ENCODE measurements at regions not wholly inside any gene's neighbourhood (a gene's known extent, or its start where the extent isn't known, plus 50 kb on each side); places are given as distances from the start of the nearest gene placed in this dataset.

DNA sequence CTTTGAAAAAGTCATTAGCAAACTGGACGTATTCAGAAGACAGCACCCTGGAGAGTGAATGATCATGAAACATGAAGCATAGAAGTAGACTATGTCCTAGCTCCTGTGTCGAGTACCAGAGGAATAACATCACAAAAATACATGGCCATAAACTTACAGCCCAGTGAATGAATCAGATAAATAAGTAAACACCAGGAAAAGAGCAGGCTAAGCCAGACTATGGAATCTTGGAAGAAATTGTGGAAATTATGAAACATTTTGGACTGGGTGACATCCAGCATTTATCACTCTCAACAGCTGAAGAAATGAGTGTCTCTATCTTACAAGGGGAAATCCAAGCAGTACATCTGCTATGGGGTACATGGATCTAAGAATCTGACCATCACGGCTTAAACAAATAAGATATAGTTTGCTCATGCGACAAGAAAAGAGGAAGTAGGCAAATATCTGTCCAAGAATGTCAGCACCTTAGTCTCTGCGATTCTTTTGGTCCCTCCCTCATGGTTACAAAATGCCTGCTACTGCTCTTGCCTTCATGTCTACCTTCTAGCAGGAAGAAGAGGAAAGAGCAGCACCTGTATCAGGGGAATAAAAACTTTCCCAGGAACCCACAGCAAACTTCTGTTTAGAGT lies 481.5 kb downstream of the BCOR start:
- Histone ChIP-seq H3K27me3 (ENCODE audit: control insufficient read depth, insufficient read depth, low read length) (no peaks in the 10 kb centered on the region), H3K4me3 (ENCODE audit: low read depth, low read length) (no peak overlapping the region), H3K36me3 (ENCODE audit: control insufficient read depth, insufficient read depth, low read length) (no peaks in the 10 kb centered on the region)
- TF ChIP-seq, protein P1, sequence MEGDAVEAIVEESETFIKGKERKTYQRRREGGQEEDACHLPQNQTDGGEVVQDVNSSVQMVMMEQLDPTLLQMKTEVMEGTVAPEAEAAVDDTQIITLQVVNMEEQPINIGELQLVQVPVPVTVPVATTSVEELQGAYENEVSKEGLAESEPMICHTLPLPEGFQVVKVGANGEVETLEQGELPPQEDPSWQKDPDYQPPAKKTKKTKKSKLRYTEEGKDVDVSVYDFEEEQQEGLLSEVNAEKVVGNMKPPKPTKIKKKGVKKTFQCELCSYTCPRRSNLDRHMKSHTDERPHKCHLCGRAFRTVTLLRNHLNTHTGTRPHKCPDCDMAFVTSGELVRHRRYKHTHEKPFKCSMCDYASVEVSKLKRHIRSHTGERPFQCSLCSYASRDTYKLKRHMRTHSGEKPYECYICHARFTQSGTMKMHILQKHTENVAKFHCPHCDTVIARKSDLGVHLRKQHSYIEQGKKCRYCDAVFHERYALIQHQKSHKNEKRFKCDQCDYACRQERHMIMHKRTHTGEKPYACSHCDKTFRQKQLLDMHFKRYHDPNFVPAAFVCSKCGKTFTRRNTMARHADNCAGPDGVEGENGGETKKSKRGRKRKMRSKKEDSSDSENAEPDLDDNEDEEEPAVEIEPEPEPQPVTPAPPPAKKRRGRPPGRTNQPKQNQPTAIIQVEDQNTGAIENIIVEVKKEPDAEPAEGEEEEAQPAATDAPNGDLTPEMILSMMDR (IDR thresholded peaks at IDR 0.05; ENCODE audit: insufficient read depth, low read length, poor library complexity, severe bottlenecking): no peak
- no peak for DNase-seq (ENCODE audit: low read depth)

DNA sequence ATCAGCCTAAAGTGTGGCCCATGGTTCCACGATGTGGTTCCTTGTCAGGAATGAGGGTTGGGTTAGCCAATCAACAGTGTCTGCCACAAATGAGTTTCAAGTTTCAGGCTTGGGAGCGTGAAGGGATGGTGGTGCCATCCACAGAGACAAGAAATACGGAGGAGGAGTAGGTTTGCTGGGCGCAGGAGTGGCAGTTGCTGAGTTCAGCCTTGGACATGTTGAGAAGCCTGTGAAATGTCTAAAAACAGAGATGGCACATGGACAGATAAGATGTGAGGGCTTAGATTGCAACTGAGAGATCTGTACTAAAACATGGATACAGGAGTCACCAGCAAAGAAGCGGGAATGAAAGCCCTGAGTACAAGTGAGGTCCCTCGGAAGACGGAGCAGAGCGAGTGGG lies 481.0 kb downstream of the BCOR start:
- DNase-seq (ENCODE audit: low read depth): no peak
- no peaks in the 10 kb centered on the region for H3K36me3 ChIP-seq (ENCODE audit: control insufficient read depth, insufficient read depth, low read length)
- no peak overlapping the region for H3K4me3 ChIP-seq (ENCODE audit: low read depth, low read length)
- TF ChIP-seq, protein P1 (IDR thresholded peaks at IDR 0.05; ENCODE audit: insufficient read depth, low read length, poor library complexity, severe bottlenecking): no peak
- no peaks in the 10 kb centered on the region for H3K27me3 ChIP-seq (ENCODE audit: control insufficient read depth, insufficient read depth, low read length)

GRCh38 chrX:39618178-39618577 lies 479.6 kb downstream of the BCOR start:
- TF ChIP-seq, protein P1 (IDR thresholded peaks at IDR 0.05; ENCODE audit: insufficient read depth, low read length, poor library complexity, severe bottlenecking): no peak
- no peak for DNase-seq (ENCODE audit: low read depth)
- Histone ChIP-seq H3K4me3 (ENCODE audit: low read depth, low read length) (no peak overlapping the region), H3K27me3 (ENCODE audit: control insufficient read depth, insufficient read depth, low read length) (no peaks in the 10 kb centered on the region), H3K36me3 (ENCODE audit: control insufficient read depth, insufficient read depth, low read length) (no peaks in the 10 kb centered on the region)

DNA sequence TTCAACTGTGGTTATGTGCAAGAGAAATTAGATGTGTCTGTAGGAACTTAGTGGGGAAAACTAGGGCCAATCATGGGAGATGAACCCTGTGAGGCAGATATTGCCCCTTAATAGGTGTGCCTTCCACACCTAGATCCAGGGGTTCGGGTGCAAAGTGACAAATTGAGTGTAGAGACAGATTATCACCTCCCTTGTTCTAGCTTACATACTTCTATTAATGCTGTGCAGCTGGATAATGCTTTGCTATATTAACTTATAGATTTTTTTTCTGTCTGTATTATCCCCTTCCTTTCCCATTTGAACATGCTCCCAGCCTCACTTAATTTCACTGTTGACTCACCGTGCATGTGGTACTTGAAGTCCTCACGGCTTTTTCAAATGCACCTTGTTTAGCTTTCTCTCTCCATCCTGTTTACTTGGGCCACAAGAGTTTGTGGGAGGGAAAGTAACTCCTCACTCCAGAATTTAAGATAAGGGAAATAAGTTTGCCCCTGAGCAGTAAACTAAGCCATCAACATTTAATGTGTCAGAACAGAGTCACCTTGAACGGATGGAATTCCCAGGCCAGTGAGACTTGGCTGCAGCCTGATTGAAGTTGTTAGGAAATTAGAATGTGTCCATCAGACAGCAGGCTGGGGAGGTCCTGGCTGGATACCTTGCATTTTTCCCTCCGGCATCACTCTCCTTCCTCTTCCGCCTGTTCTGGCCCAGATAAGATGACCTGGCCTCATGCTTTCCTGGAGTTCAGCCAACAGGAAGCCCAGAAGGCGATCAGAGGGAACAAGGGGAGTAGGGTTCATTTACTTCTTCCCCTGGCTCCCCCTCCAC lies 478.4 kb downstream of the BCOR start:
- Histone ChIP-seq H3K36me3 (ENCODE audit: control insufficient read depth, insufficient read depth, low read length) (no peaks in the 10 kb centered on the region), H3K27me3 (ENCODE audit: control insufficient read depth, insufficient read depth, low read length) (no peaks in the 10 kb centered on the region), H3K4me3 (ENCODE audit: low read depth, low read length) (no peak overlapping the region)
- TF ChIP-seq, protein P1 (IDR thresholded peaks at IDR 0.05; ENCODE audit: insufficient read depth, low read length, poor library complexity, severe bottlenecking): no peak
- no peak for DNase-seq (ENCODE audit: low read depth)

GRCh38 chrX:39624166-39624565 lies 473.6 kb downstream of the BCOR start:
- no peaks in the 10 kb centered on the region for H3K27me3 ChIP-seq (ENCODE audit: control insufficient read depth, insufficient read depth, low read length)
- no peak overlapping the region for H3K4me3 ChIP-seq (ENCODE audit: low read depth, low read length)
- no peak for DNase-seq (ENCODE audit: low read depth)
- H3K36me3 ChIP-seq (ENCODE audit: control insufficient read depth, insufficient read depth, low read length): no peaks in the 10 kb centered on the region
- TF ChIP-seq, protein P1 (IDR thresholded peaks at IDR 0.05; ENCODE audit: insufficient read depth, low read length, poor library complexity, severe bottlenecking): no peak
